ENCODE measurements at regions not wholly inside any gene's neighbourhood (a gene's known extent, or its start where the extent isn't known, plus 50 kb on each side); places are given as distances from the start of the nearest gene placed in this dataset.

DNA sequence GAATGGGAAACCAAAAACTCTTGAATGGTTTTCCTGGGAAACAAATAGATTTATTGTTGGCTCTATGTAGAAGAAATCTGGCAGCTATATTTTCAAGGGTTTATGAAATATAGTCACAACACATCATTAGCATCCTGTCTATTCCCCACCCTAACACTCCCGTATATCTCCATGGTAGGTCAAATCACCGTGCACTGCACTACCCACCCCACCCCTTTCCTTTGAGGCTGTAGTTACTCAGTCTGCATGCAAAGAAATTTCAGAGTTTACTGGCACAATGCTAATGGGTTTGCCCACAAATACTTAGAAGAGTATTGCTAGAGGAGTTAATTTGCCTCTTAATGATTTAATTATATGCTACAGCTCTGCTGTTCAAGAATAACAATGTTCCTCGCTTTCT is 329.1 kb upstream of the TSHZ2 start:
- peaks cover 5% of the 10 kb centered on the region for H3K9me3 ChIP-seq (ENCODE audit: low read length)
- DNase-seq (no peak), ATAC-seq (no peak)
- ChIA-PET CTCF (no interaction called here), POLR2A (ENCODE audit: unreplicated experiment) (no interaction called here)
- intact Hi-C loops (cut with micrococcal nuclease) = loop anchor here (5.0 kb wide), 1 partner anchor 144 kb away; no protein-coding TSS in a partner anchor
- H2AFZ ChIP-seq (ENCODE audit: low read length) = no peak overlapping the region
- no peaks in the 10 kb centered on the region for H3K4me1 ChIP-seq (ENCODE audit: insufficient read depth, low read length)
- H3K27me3 ChIP-seq (ENCODE audit: low read length) = no peaks in the 10 kb centered on the region
- BruUV-seq (replicated peaks) = no TSS peak
- no peaks in the 10 kb centered on the region for H3K79me2 ChIP-seq (ENCODE audit: low read length)
- H3K4me2 ChIP-seq (ENCODE audit: low read length) = no peak overlapping the region
- TF ChIP-seq EZH2 (IDR thresholded peaks at IDR 0.05; ENCODE audit: low read length, unreplicated experiment) = no peak
- TF ChIP-seq, protein P1, sequence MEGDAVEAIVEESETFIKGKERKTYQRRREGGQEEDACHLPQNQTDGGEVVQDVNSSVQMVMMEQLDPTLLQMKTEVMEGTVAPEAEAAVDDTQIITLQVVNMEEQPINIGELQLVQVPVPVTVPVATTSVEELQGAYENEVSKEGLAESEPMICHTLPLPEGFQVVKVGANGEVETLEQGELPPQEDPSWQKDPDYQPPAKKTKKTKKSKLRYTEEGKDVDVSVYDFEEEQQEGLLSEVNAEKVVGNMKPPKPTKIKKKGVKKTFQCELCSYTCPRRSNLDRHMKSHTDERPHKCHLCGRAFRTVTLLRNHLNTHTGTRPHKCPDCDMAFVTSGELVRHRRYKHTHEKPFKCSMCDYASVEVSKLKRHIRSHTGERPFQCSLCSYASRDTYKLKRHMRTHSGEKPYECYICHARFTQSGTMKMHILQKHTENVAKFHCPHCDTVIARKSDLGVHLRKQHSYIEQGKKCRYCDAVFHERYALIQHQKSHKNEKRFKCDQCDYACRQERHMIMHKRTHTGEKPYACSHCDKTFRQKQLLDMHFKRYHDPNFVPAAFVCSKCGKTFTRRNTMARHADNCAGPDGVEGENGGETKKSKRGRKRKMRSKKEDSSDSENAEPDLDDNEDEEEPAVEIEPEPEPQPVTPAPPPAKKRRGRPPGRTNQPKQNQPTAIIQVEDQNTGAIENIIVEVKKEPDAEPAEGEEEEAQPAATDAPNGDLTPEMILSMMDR (conservative IDR thresholded peaks at IDR 0.05; ENCODE audit: low read depth, low read length) = no peak
- TF ChIP-seq EZH2phosphoT487 (IDR thresholded peaks at IDR 0.05; ENCODE audit: borderline replicate concordance, low read length) = no peak
- H4K20me1 ChIP-seq (ENCODE audit: low read length) = no peaks in the 10 kb centered on the region
- H3F3A ChIP-seq (ENCODE audit: low read length, unreplicated experiment) = no peaks in the 10 kb centered on the region
- H3K36me3 ChIP-seq (ENCODE audit: low read depth, low read length) = no peaks in the 10 kb centered on the region
- no peak overlapping the region for H3K27ac ChIP-seq (ENCODE audit: low read length)
- no peaks in the 10 kb centered on the region for H3K9me2 ChIP-seq (replicated peaks; ENCODE audit: low read length)
- no peak overlapping the region for H3K4me3 ChIP-seq (ENCODE audit: low read length)
- no peak overlapping the region for H3K9ac ChIP-seq (ENCODE audit: low read length)

DNA sequence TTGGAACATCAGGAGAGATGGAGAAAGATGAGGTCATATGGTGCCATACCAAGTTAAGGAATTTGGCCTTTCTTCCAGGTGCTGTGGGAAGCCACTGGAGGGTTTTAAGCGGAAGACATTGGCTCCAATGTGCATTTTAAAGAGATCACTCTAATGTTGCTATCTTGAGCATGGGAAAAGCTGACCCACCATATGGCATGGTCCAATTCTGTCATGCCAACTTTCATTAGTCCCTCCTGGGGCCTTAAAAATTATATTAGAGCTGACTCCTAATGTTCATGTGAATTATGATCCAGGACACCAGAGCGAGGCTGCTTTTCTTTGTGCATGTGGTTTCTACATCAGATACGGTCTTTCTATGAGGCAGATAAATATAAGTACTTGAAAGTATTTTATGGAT is 335.0 kb upstream of the TSHZ2 start:
- peaks cover 10% of the 10 kb centered on the region; the same call in 1 of the 2 replicates for H3K9me3 ChIP-seq (ENCODE audit: low read length)
- H2AFZ ChIP-seq (ENCODE audit: low read length) = no peak overlapping the region
- H3F3A ChIP-seq (ENCODE audit: low read length, unreplicated experiment) = no peaks in the 10 kb centered on the region
- H3K4me3 ChIP-seq (ENCODE audit: low read length) = no peak overlapping the region
- no peaks in the 10 kb centered on the region for H3K79me2 ChIP-seq (ENCODE audit: low read length)
- H3K27ac ChIP-seq (ENCODE audit: low read length) = no peak overlapping the region
- ATAC-seq (no peak), DNase-seq (no peak)
- H3K9ac ChIP-seq (ENCODE audit: low read length) = no peak overlapping the region
- no peaks in the 10 kb centered on the region for H4K20me1 ChIP-seq (ENCODE audit: low read length)
- TF ChIP-seq EZH2phosphoT487 (IDR thresholded peaks at IDR 0.05; ENCODE audit: borderline replicate concordance, low read length) = no peak
- no peak for TF ChIP-seq EZH2 (IDR thresholded peaks at IDR 0.05; ENCODE audit: low read length, unreplicated experiment)
- TF ChIP-seq, protein P1 (conservative IDR thresholded peaks at IDR 0.05; ENCODE audit: low read depth, low read length) = no peak
- no peaks in the 10 kb centered on the region for H3K9me2 ChIP-seq (replicated peaks; ENCODE audit: low read length)
- H3K27me3 ChIP-seq (ENCODE audit: low read length) = no peaks in the 10 kb centered on the region
- no peaks in the 10 kb centered on the region for H3K36me3 ChIP-seq (ENCODE audit: low read depth, low read length)
- no peaks in the 10 kb centered on the region for H3K4me1 ChIP-seq (ENCODE audit: insufficient read depth, low read length)
- ChIA-PET POLR2A (ENCODE audit: unreplicated experiment) (no interaction called here), CTCF (no interaction called here)
- H3K4me2 ChIP-seq (ENCODE audit: low read length) = no peak overlapping the region
- intact Hi-C loops (cut with micrococcal nuclease) = no loop called here
- BruUV-seq (replicated peaks) = no TSS peak

DNA sequence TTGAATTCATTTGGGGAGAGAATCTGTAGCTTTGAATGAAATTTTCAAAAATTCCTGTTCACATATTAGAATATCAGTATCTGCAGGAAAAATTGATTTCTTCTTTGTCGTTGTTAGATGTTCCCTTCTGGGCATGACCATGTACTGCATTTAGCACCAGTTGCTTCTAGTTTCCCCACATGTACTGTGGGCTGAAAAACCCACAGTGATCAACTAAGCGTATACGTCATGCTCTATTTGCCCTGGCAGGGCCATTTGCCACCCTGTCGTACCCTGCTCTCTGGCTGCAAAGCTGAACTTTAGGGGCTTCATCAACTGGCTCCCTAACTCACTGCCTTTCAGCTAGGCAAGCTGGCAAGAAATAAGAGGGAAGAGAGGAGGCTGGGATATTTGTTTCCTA is 340.7 kb upstream of the TSHZ2 start:
- Histone ChIP-seq H3K4me1 (ENCODE audit: insufficient read depth, low read length) (no peaks in the 10 kb centered on the region), H3K27me3 (ENCODE audit: low read length) (no peaks in the 10 kb centered on the region), H3K79me2 (ENCODE audit: low read length) (no peaks in the 10 kb centered on the region), H3K9me3 (ENCODE audit: low read length) (peaks cover 22% of the 10 kb centered on the region), H4K20me1 (ENCODE audit: low read length) (no peaks in the 10 kb centered on the region), H3K36me3 (ENCODE audit: low read depth, low read length) (no peaks in the 10 kb centered on the region), H3F3A (ENCODE audit: low read length, unreplicated experiment) (no peaks in the 10 kb centered on the region), H2AFZ (ENCODE audit: low read length) (no peak overlapping the region), H3K27ac (ENCODE audit: low read length) (no peak overlapping the region), H3K4me3 (ENCODE audit: low read length) (no peak overlapping the region), H3K4me2 (ENCODE audit: low read length) (no peak overlapping the region), H3K9me2 (replicated peaks; ENCODE audit: low read length) (no peaks in the 10 kb centered on the region), H3K9ac (ENCODE audit: low read length) (no peak overlapping the region)
- intact Hi-C loops (cut with micrococcal nuclease) = no loop called here
- ATAC-seq (no peak), DNase-seq (no peak)
- TF ChIP-seq EZH2phosphoT487 (IDR thresholded peaks at IDR 0.05; ENCODE audit: borderline replicate concordance, low read length) = no peak
- TF ChIP-seq, protein P1 (conservative IDR thresholded peaks at IDR 0.05; ENCODE audit: low read depth, low read length) = no peak
- TF ChIP-seq EZH2 (IDR thresholded peaks at IDR 0.05; ENCODE audit: low read length, unreplicated experiment) = no peak
- POLR2A ChIA-PET (ENCODE audit: unreplicated experiment) = no interaction called here
- CTCF ChIA-PET = no interaction called here
- BruUV-seq (replicated peaks) = no TSS peak
